ENCODE measurements at regions not wholly inside any gene's neighbourhood (a gene's known extent, or its start where the extent isn't known, plus 50 kb on each side); places are given as distances from the start of the nearest gene placed in this dataset.
A peak's percentile ranks its signal among the peaks of the same experiment; 100 is the strongest.

- Histone ChIP-seq H3K4me3 (no peak overlapping the region), H3K36me3 (no peaks in the 10 kb centered on the region), H3K9me3 (no peaks in the 10 kb centered on the region), H3K27me3 (no peaks in the 10 kb centered on the region), H3K4me1 (no peaks in the 10 kb centered on the region), H3K27ac (no peak overlapping the region)
- TF ChIP-seq POLR2A (IDR thresholded peaks at IDR 0.05), result no peak
- DNase-seq (ENCODE audit: low spot score in 2 of 2), result no peak
- WGBS, 2 donors, result 66 to 73% methylated on average over 1 of the region's 1 CpG
Observed at GRCh38 chr3:107008213-107008612, 369.0 kb upstream of the CCDC54 start.

- TF ChIP-seq CTCF (IDR thresholded peaks at IDR 0.05) (no peak), POLR2A (IDR thresholded peaks at IDR 0.05) (no peak), EP300 (IDR thresholded peaks at IDR 0.05) (no peak)
- H3K27me3 ChIP-seq, result no peaks in the 10 kb centered on the region
- H3K36me3 ChIP-seq, result no peaks in the 10 kb centered on the region
- DNase-seq (ENCODE audit: low spot score in 2 of 2), result no peak
- no peak overlapping the region for H3K4me3 ChIP-seq
- H3K9me3 ChIP-seq, result peaks cover 0 to 24% (median 5%) of the 10 kb centered on the region in 4 donors
- 55 to 64% methylated on average over 1 of the region's 1 CpG for WGBS, 2 donors
- no peaks in the 10 kb centered on the region for H3K4me1 ChIP-seq
- H3K27ac ChIP-seq, result no peak overlapping the region
Observed at GRCh38 chr3:107013641-107014040, 363.6 kb upstream of the CCDC54 start.

GRCh38 chr3:107024551-107025026, 352.6 kb upstream of the CCDC54 start:
- Histone ChIP-seq H3K27ac (no peak overlapping the region), H3K27me3 (no peaks in the 10 kb centered on the region), H3K36me3 (no peaks in the 10 kb centered on the region), H3K9me3 (no peaks in the 10 kb centered on the region), H3K4me3 (no peak overlapping the region), H3K4me1 (peaks cover 0 to 5% (median 0%) of the 10 kb centered on the region in 4 donors)
- peak in 1 of 2 donors; percentile 10 for DNase-seq (ENCODE audit: low spot score in 2 of 2)
- 45 to 49% methylated on average over 2 of the region's 2 CpGs for WGBS, 2 donors
- no peak for TF ChIP-seq POLR2A (IDR thresholded peaks at IDR 0.05)
- no peak for TF ChIP-seq EP300 (IDR thresholded peaks at IDR 0.05)
- no peak for TF ChIP-seq CTCF (IDR thresholded peaks at IDR 0.05)

- Histone ChIP-seq H3K27ac (no peak overlapping the region), H3K4me3 (no peak overlapping the region), H3K27me3 (no peaks in the 10 kb centered on the region), H3K36me3 (no peaks in the 10 kb centered on the region), H3K4me1 (peaks cover 0 to 5% (median 0%) of the 10 kb centered on the region in 4 donors), H3K9me3 (no peaks in the 10 kb centered on the region)
- no peak for TF ChIP-seq EP300 (IDR thresholded peaks at IDR 0.05)
- no peak for TF ChIP-seq POLR2A (IDR thresholded peaks at IDR 0.05)
- no peak for TF ChIP-seq CTCF (IDR thresholded peaks at IDR 0.05)
- no peak for DNase-seq (ENCODE audit: low spot score in 2 of 2)
- WGBS, 2 donors, result 38 to 43% methylated on average over 3 of the region's 3 CpGs
Observed at GRCh38 chr3:107025961-107026360, 351.3 kb upstream of the CCDC54 start.

GRCh38 chr3:107028086-107028485, 349.2 kb upstream of the CCDC54 start:
- TF ChIP-seq CTCF (IDR thresholded peaks at IDR 0.05), result no peak
- no peak for TF ChIP-seq POLR2A (IDR thresholded peaks at IDR 0.05)
- no peak for TF ChIP-seq EP300 (IDR thresholded peaks at IDR 0.05)
- no peaks in the 10 kb centered on the region for H3K9me3 ChIP-seq
- no peak overlapping the region for H3K4me3 ChIP-seq
- H3K36me3 ChIP-seq, result no peaks in the 10 kb centered on the region
- DNase-seq (ENCODE audit: low spot score in 2 of 2), result no peak
- no peak overlapping the region for H3K27ac ChIP-seq
- H3K4me1 ChIP-seq, result peaks cover 0 to 5% (median 0%) of the 10 kb centered on the region in 4 donors
- 62 to 67% methylated on average over 1 of the region's 1 CpG for WGBS, 2 donors
- no peaks in the 10 kb centered on the region for H3K27me3 ChIP-seq

- no peak for TF ChIP-seq EP300 (IDR thresholded peaks at IDR 0.05)
- no peak for TF ChIP-seq POLR2A (IDR thresholded peaks at IDR 0.05)
- no peak for TF ChIP-seq CTCF (IDR thresholded peaks at IDR 0.05)
- Histone ChIP-seq H3K27ac (no peak overlapping the region), H3K9me3 (no peaks in the 10 kb centered on the region), H3K4me1 (peaks cover 0 to 5% (median 0%) of the 10 kb centered on the region in 4 donors), H3K27me3 (no peaks in the 10 kb centered on the region), H3K4me3 (no peak overlapping the region), H3K36me3 (no peaks in the 10 kb centered on the region)
- 60 to 76% methylated on average over 1 of the region's 1 CpG for WGBS, 2 donors
- DNase-seq (ENCODE audit: low spot score in 2 of 2), result no peak
Observed at GRCh38 chr3:107028626-107029025, 348.6 kb upstream of the CCDC54 start.
